CD4-positive, alpha-beta T cell treated with Interleukin-6 for 4 hours (primary cell): ENCODE measurements at regions not wholly inside any gene's neighbourhood (a gene's known extent, or its start where the extent isn't known, plus 50 kb on each side); places are given as distances from the start of the nearest gene placed in this dataset.

Experiments
- DNase-seq: peaks from one replicate; pipeline ENCODE4 v3.0.0-alpha.2; 2020; ENCODE audit warnings: mixed read lengths

- DNase-seq, result no peak
Observed at GRCh38 chr10:36157486-36157885, 515.4 kb upstream of the FZD8 start.

GRCh38 chr10:36148207-36148606 is 506.1 kb upstream of the FZD8 start:
- DNase-seq, result no peak

- no peak for DNase-seq
Observed at GRCh38 chr10:36147529-36147928, 505.4 kb upstream of the FZD8 start.

- DNase-seq, result no peak
Observed at GRCh38 chr10:36141856-36142560, 499.9 kb upstream of the FZD8 start.

GRCh38 chr10:36129051-36129450 is 487.0 kb upstream of the FZD8 start:
- DNase-seq, result no peak

GRCh38 chr10:36126076-36126475 is 484.0 kb upstream of the FZD8 start:
- DNase-seq, result no peak

- no peak for DNase-seq
Observed at GRCh38 chr10:36119455-36119854, 477.4 kb upstream of the FZD8 start.

- no peak for DNase-seq
Observed at GRCh38 chr10:36118314-36118713, 476.2 kb upstream of the FZD8 start.

GRCh38 chr10:36117890-36118289 is 475.8 kb upstream of the FZD8 start:
- no peak for DNase-seq

- DNase-seq, result no peak
Observed at GRCh38 chr10:36117231-36117630, 475.1 kb upstream of the FZD8 start.

- no peak for DNase-seq
Observed at GRCh38 chr10:36116731-36117130, 474.6 kb upstream of the FZD8 start.

GRCh38 chr10:36116040-36116439 is 473.9 kb upstream of the FZD8 start:
- no peak for DNase-seq

GRCh38 chr10:36115364-36115763 is 473.3 kb upstream of the FZD8 start:
- no peak for DNase-seq

GRCh38 chr10:36114913-36115312 is 472.8 kb upstream of the FZD8 start:
- no peak for DNase-seq

- no peak for DNase-seq
Observed at GRCh38 chr10:36114141-36114540, 472.0 kb upstream of the FZD8 start.

- DNase-seq, result no peak
Observed at GRCh38 chr10:36111676-36112075, 469.6 kb upstream of the FZD8 start.

GRCh38 chr10:36110097-36110496 is 468.0 kb upstream of the FZD8 start:
- no peak for DNase-seq

- no peak for DNase-seq
Observed at GRCh38 chr10:36109399-36110023, 467.4 kb upstream of the FZD8 start.

GRCh38 chr10:36097696-36098095 is 455.6 kb upstream of the FZD8 start:
- no peak for DNase-seq

- DNase-seq, result no peak
Observed at GRCh38 chr10:36096576-36096975, 454.5 kb upstream of the FZD8 start.

GRCh38 chr10:36094096-36094495 is 452.0 kb upstream of the FZD8 start:
- no peak for DNase-seq

GRCh38 chr10:36092116-36092515 is 450.0 kb upstream of the FZD8 start:
- no peak for DNase-seq

- no peak for DNase-seq
Observed at GRCh38 chr10:36091007-36091406, 448.9 kb upstream of the FZD8 start.

- DNase-seq, result no peak
Observed at GRCh38 chr10:36089790-36090440, 447.8 kb upstream of the FZD8 start.
